Mesenchymal stem cell (in vitro differentiated cells and primary cell): ENCODE measurements at regions not wholly inside any gene's neighbourhood (a gene's known extent, or its start where the extent isn't known, plus 50 kb on each side); places are given as distances from the start of the nearest gene placed in this dataset.

Experiments
- DNase-seq: peaks from one replicate; pipeline ENCODE4 v3.0.0-alpha.2; 2013
- H2AFZ ChIP-seq: one replicate; pipeline ENCODE4 v1.6.1; 2013; ENCODE audit warnings: low read depth, mild to moderate bottlenecking, control low read depth, inconsistent platforms, low read length, moderate library complexity
- H2AK5ac ChIP-seq: 2 replicates; pipeline ENCODE4 v1.6.1; 2013; ENCODE audit warnings: low read length, moderate library complexity, mild to moderate bottlenecking, inconsistent platforms; ENCODE audit not compliant: severe bottlenecking
- H2BK120ac ChIP-seq: one replicate; pipeline ENCODE4 v1.6.1; 2013; ENCODE audit warnings: low read depth, mild to moderate bottlenecking, inconsistent platforms, low read length, moderate library complexity
- H2BK12ac ChIP-seq, 2 experiments: one replicate each; pipeline ENCODE4 v1.6.1; 2013; ENCODE audit warnings: inconsistent platforms in 2 of 2, low read length in 2 of 2, mild to moderate bottlenecking in 2 of 2, moderate library complexity in 2 of 2, control low read depth in 1 of 2
- H2BK15ac ChIP-seq: one replicate; pipeline ENCODE4 v1.6.1; 2013; ENCODE audit warnings: mild to moderate bottlenecking, low read depth, inconsistent platforms; ENCODE audit not compliant: poor library complexity, severe bottlenecking
- H2BK5ac ChIP-seq: 2 replicates; pipeline ENCODE4 v1.6.1; 2013; ENCODE audit warnings: low read depth, mild to moderate bottlenecking, low read length, control low read depth, inconsistent platforms; ENCODE audit not compliant: poor library complexity, severe bottlenecking
- H3K14ac ChIP-seq, 2 experiments: one replicate each; pipeline ENCODE4 v1.6.1; 2013; ENCODE audit warnings: inconsistent platforms in 2 of 2, low read length in 2 of 2, control low read depth in 1 of 2, mild to moderate bottlenecking in 1 of 2, moderate library complexity in 1 of 2
- H3K18ac ChIP-seq, 2 experiments: one replicate each; pipeline ENCODE4 v1.6.1; 2013; ENCODE audit warnings: inconsistent platforms in 2 of 2, low read length in 2 of 2, control low read depth in 1 of 2, low read depth in 1 of 2, mild to moderate bottlenecking in 1 of 2
- H3K23ac ChIP-seq, 2 experiments: one replicate each; pipeline ENCODE4 v1.6.1; 2013; ENCODE audit warnings: inconsistent platforms in 2 of 2, low read length in 2 of 2, mild to moderate bottlenecking in 2 of 2, moderate library complexity in 2 of 2, control low read depth in 1 of 2
- H3K27ac ChIP-seq: 2 replicates; pipeline ENCODE4 v1.5.1; 2013; ENCODE audit warnings: mild to moderate bottlenecking, moderate library complexity, low read length, control low read depth, inconsistent platforms; ENCODE audit not compliant: poor library complexity, severe bottlenecking
- H3K27me3 ChIP-seq, 2 experiments: 2 replicates each; pipeline versions ENCODE4 v1.6.1 to v1.7.0; 2013; ENCODE audit warnings: low read length in 2 of 2, mild to moderate bottlenecking in 2 of 2, moderate library complexity in 2 of 2, control low read depth in 1 of 2, inconsistent platforms in 1 of 2; ENCODE audit not compliant: control insufficient read depth in 1 of 2, insufficient read depth in 1 of 2
- H3K36me3 ChIP-seq, 2 experiments: 2 replicates each; pipeline versions ENCODE4 v1.6.1 to v1.7.0; 2013; ENCODE audit warnings: low read length in 2 of 2, control low read depth in 1 of 2, inconsistent platforms in 1 of 2, low read depth in 1 of 2, mild to moderate bottlenecking in 1 of 2; ENCODE audit not compliant: insufficient read depth in 2 of 2, control insufficient read depth in 1 of 2
- H3K4ac ChIP-seq, 2 experiments: one replicate each; pipeline ENCODE4 v1.6.1; 2013; ENCODE audit warnings: inconsistent platforms in 2 of 2, low read length in 2 of 2, mild to moderate bottlenecking in 2 of 2, moderate library complexity in 2 of 2, control low read depth in 1 of 2, low read depth in 1 of 2
- H3K4me1 ChIP-seq: 2 replicates; pipeline ENCODE4 v1.6.1; 2013; ENCODE audit warnings: low read depth, low read length, control low read depth; ENCODE audit not compliant: control insufficient read depth, insufficient read depth
- H3K4me2 ChIP-seq: 2 replicates; pipeline ENCODE4 v1.6.1; 2013; ENCODE audit warnings: low read length, mild to moderate bottlenecking, inconsistent platforms; ENCODE audit not compliant: poor library complexity, severe bottlenecking
- H3K4me3 ChIP-seq, 2 experiments: 2 replicates each; pipeline versions ENCODE4 v1.5.1 to v1.7.0; 2013; ENCODE audit warnings: low read length in 2 of 2, mild to moderate bottlenecking in 2 of 2, control low read depth in 1 of 2, low read depth in 1 of 2; ENCODE audit not compliant: insufficient read depth in 1 of 2
- H3K79me1 ChIP-seq: replicated peaks from 2 replicates; pipeline ENCODE4 v1.6.1; 2013; ENCODE audit warnings: mild to moderate bottlenecking, control low read depth, low read length, inconsistent platforms; ENCODE audit not compliant: poor library complexity, severe bottlenecking
- H3K9ac ChIP-seq: 2 replicates; pipeline ENCODE4 v1.7.0; 2013; ENCODE audit warnings: mild to moderate bottlenecking, low read length, moderate library complexity
- H3K9me3 ChIP-seq: 2 replicates; pipeline ENCODE4 v1.7.0; 2013; ENCODE audit warnings: mild to moderate bottlenecking, low read length; ENCODE audit not compliant: control insufficient read depth
- H4K8ac ChIP-seq: one replicate; pipeline ENCODE4 v1.6.1; 2013; ENCODE audit warnings: inconsistent platforms, mild to moderate bottlenecking, low read length, moderate library complexity
- H4K91ac ChIP-seq: one replicate; pipeline ENCODE4 v1.6.1; 2013; ENCODE audit warnings: mild to moderate bottlenecking, low read length, inconsistent platforms
- WGBS: methylation state at CpG from one replicate; pipeline ENCODE4 v1.1.7; 2013; ENCODE audit warnings: mixed read lengths; 5-methylcytosine and 5-hydroxymethylcytosine counted together

DNA sequence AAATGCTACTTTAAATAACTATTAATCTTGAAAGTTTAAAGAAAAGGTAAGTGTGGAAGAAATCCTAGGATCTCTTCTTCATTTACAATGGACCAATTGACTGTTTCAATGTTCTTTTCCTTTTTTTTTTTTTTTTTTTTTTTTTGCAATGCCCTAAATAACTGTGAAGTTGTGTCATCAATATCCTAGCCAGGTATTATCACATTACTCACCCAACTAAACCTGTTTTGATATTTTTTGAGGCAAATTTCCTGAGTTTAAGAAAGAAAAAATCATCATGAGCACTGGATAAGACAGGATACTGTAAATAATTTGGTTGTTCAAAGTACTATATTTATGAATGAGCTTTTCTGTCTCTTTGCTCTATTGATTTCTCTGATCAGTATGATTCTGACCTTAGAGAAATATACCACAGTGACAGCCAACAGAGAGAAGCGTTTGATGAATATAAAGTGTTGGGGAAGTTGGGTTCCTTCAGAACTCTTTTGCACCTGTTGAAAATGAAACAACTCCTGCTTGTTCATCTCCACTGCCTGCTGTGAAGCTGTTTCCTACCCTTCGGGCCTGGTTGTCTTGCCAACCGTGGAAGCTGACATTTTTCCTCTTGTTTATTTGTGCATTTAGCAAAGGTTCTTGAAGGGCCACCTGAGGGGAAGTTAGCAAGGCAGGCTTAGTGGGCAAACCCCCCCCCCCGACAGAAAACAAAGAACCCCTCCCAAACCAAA lies 1220.5 kb upstream of the SLC10A2 start:
- no CpG with 5 or more reads among the region's 4 CpGs for WGBS

DNA sequence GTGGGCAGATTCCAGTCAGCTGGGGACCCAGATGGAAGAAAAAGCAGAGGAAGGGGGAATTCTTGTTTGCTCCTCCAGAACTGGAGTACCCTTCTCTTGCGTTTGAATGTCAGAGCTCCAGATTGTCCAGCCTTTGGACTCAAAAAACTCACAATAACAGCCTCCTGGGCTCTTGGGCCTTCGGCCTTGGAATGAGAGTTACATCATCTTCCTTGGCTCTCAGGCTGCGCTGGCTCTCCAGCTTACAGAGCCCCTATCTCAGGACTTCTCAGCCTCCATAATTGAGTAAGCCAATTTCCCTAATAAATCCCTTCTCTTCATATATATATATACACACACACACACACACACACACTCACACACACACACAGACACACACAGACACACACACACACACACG lies 1215.7 kb upstream of the SLC10A2 start:
- no peak overlapping the region for H2AFZ ChIP-seq
- no peaks in the 10 kb centered on the region for H3K4me1 ChIP-seq
- H3K9me3 ChIP-seq = peaks cover 5% of the 10 kb centered on the region
- no peak overlapping the region for H3K14ac ChIP-seq
- no peak overlapping the region for H3K27ac ChIP-seq
- H3K9ac ChIP-seq = no peak overlapping the region
- no peak overlapping the region for H2AK5ac ChIP-seq
- no peaks in the 10 kb centered on the region for H3K36me3 ChIP-seq
- H2BK5ac ChIP-seq = no peak overlapping the region
- H3K23ac ChIP-seq = no peak overlapping the region
- no peak overlapping the region for H3K18ac ChIP-seq
- no peaks in the 10 kb centered on the region for H3K79me1 ChIP-seq
- H4K8ac ChIP-seq = no peak overlapping the region
- H4K91ac ChIP-seq = no peak overlapping the region
- WGBS = 92% methylated on average over 4 of the region's 4 CpGs
- DNase-seq = no peak
- no peak overlapping the region for H3K4ac ChIP-seq
- H3K4me2 ChIP-seq = no peak overlapping the region
- H3K4me3 ChIP-seq = no peak overlapping the region
- H2BK12ac ChIP-seq = no peak overlapping the region
- H2BK15ac ChIP-seq = no peak overlapping the region
- no peaks in the 10 kb centered on the region for H3K27me3 ChIP-seq
- H2BK120ac ChIP-seq = no peak overlapping the region

More for the DNA sequence above, 1220.5 kb upstream of the SLC10A2 start:
- H3K9ac ChIP-seq = no peak overlapping the region
- H3K79me1 ChIP-seq = no peaks in the 10 kb centered on the region
- no peak overlapping the region for H2AK5ac ChIP-seq
- no peak for DNase-seq
- H3K4me2 ChIP-seq = no peak overlapping the region
- no peak overlapping the region for H3K18ac ChIP-seq
- H2BK5ac ChIP-seq = no peak overlapping the region
- H4K91ac ChIP-seq = no peak overlapping the region
- H2BK15ac ChIP-seq = no peak overlapping the region
- no peak overlapping the region for H4K8ac ChIP-seq
- no peak overlapping the region for H3K4ac ChIP-seq
- H3K4me1 ChIP-seq = no peaks in the 10 kb centered on the region
- no peak overlapping the region for H2BK12ac ChIP-seq
- H3K36me3 ChIP-seq = no peaks in the 10 kb centered on the region
- H3K14ac ChIP-seq = no peak overlapping the region
- peaks cover 2% of the 10 kb centered on the region for H3K9me3 ChIP-seq
- no peak overlapping the region for H3K4me3 ChIP-seq
- no peak overlapping the region for H2BK120ac ChIP-seq
- H3K27ac ChIP-seq = no peak overlapping the region
- H2AFZ ChIP-seq = no peak overlapping the region
- H3K23ac ChIP-seq = no peak overlapping the region
- H3K27me3 ChIP-seq = no peaks in the 10 kb centered on the region

DNA sequence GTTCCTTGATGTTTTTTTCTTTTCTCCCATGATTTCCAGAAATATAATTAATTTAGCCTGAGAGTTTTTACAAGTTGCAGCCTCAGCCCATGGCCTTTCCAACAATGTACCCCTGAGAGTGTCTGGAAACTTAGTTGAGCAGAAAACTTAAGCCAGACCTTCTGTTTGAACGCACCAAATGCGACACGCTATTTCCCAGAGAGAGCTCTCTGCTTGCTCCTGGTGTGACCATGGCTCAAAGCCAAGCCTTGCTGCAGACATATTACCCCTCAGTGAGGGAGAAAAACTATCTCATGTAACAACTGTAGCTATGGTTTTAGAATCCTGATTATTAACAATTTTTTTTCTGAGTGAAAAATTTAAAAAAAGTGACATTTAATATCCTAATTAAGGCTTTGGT lies 1204.5 kb upstream of the SLC10A2 start:
- Histone ChIP-seq H3K4me1 (no peaks in the 10 kb centered on the region), H2AK5ac (no peak overlapping the region), H3K4me2 (no peak overlapping the region), H3K4ac (no peak overlapping the region), H2BK5ac (no peak overlapping the region), H3K27me3 (no peaks in the 10 kb centered on the region), H2AFZ (no peak overlapping the region), H3K36me3 (no peaks in the 10 kb centered on the region), H4K91ac (no peak overlapping the region), H2BK15ac (no peak overlapping the region), H2BK12ac (no peak overlapping the region), H4K8ac (no peak overlapping the region), H3K27ac (no peak overlapping the region), H3K18ac (no peak overlapping the region), H3K4me3 (no peak overlapping the region), H3K23ac (no peak overlapping the region), H3K14ac (no peak overlapping the region), H3K79me1 (no peaks in the 10 kb centered on the region), H3K9ac (no peak overlapping the region), H3K9me3 (no peaks in the 10 kb centered on the region), H2BK120ac (no peak overlapping the region)
- 93% methylated on average over 3 of the region's 3 CpGs for WGBS
- DNase-seq = no peak

DNA sequence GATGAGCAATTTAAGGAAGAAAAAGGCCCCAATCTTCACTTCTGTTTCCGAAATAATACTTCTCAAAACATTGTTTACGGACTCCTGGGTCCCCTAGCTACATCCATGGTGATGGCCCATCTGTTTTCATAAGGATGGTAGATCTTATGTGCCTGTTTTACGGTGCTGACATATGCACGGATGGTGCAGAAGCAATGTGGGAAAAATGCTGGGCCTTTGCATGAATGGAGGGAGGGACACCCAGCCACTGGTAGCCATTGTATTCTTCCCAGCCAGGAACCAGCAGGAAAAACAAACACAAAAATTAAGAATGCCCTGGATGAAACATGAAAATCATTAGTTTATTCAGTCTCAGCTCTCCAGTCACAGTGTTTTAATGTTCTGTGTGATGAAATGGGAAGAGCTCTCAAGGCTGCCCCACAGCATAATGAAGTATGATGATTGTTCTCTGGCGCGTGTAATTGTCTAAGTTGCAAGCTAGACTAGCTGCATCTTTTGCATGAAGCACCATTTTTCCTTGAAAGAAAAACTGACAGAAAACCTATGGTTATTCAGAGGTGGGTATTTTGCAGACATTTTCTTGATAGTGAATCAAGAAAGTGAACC lies 1201.1 kb upstream of the SLC10A2 start:
- Histone ChIP-seq H2AFZ (no peak overlapping the region), H2BK12ac (no peak overlapping the region), H3K14ac (no peak overlapping the region), H3K18ac (no peak overlapping the region), H2AK5ac (no peak overlapping the region), H3K23ac (peak overlapping the region in 1 of 2 experiments; percentile 60), H2BK120ac (no peak overlapping the region), H3K79me1 (no peaks in the 10 kb centered on the region), H3K4me3 (no peak overlapping the region), H3K27ac (no peak overlapping the region), H2BK15ac (no peak overlapping the region), H3K4me1 (no peaks in the 10 kb centered on the region), H3K9ac (no peak overlapping the region), H3K36me3 (no peaks in the 10 kb centered on the region), H2BK5ac (no peak overlapping the region), H3K4me2 (no peak overlapping the region), H4K8ac (no peak overlapping the region), H4K91ac (no peak overlapping the region), H3K9me3 (peaks cover 2% of the 10 kb centered on the region), H3K27me3 (no peaks in the 10 kb centered on the region), H3K4ac (no peak overlapping the region)
- 91% methylated on average over 6 of the region's 6 CpGs for WGBS
- no peak for DNase-seq
